Naive thymus-derived CD8-positive, alpha-beta T cell (primary cell): ENCODE measurements at regions not wholly inside any gene's neighbourhood (a gene's known extent, or its start where the extent isn't known, plus 50 kb on each side); places are given as distances from the start of the nearest gene placed in this dataset.
"Not testable (repeated sequence)": the region's sequence is repeated elsewhere in the genome, so short reads cannot be mapped to it uniquely, and the experiment has no call there.

Experiments used
- ATAC-seq, 2 donors: fragments of 150-1000 bp; cut with Tn5 transposase in 1 of 2; sonication (Bioruptor Pico), chemical (Tn5 transposase) in 1 of 2; 1 replicate in 1 of 2; 2 replicates in 1 of 2; pipeline ENCODE4 v1.10.0; 2021; ENCODE audit warnings: mild to moderate bottlenecking in 2 of 2, moderate library complexity in 2 of 2
- POLR2A ChIA-PET: fragments of 350-600 bp; sonication (Branson Sonifier 250); formaldehyde crosslinking; loops from one replicate; lab custom pipeline; 2021; ENCODE audit warnings: antibody characterized with exemption; lab: Charles Lee
- DNase-seq, 10 donors: peaks; one replicate each; pipeline versions ENCODE4 v3.0.0 to v3.0.0-alpha.2; 2020 to 2022
- H3K27ac Mint-ChIP-seq, 10 donors: one replicate each; pipeline ENCODE4 v1.8.0; 2020 to 2022; ENCODE audit warnings: mild to moderate bottlenecking in 10 of 10, mixed read lengths in 10 of 10, moderate library complexity in 4 of 10, inconsistent platforms in 1 of 10
- H3K27me3 Mint-ChIP-seq, 5 donors: one replicate each; pipeline ENCODE4 v1.8.0; 2021 to 2022; ENCODE audit warnings: mixed read lengths in 5 of 5
- H3K36me3 Mint-ChIP-seq, 3 donors: one replicate each; pipeline ENCODE4 v1.8.0; 2020 to 2022; ENCODE audit warnings: mixed read lengths in 3 of 3, mild to moderate bottlenecking in 2 of 3, inconsistent platforms in 1 of 3
- H3K4me1 Mint-ChIP-seq, 4 donors: one replicate each; pipeline ENCODE4 v1.8.0; 2021 to 2022; ENCODE audit warnings: mixed read lengths in 4 of 4
- H3K4me3 Mint-ChIP-seq, 10 donors: one replicate each; pipeline ENCODE4 v1.8.0; 2020 to 2022; ENCODE audit warnings: mild to moderate bottlenecking in 10 of 10, mixed read lengths in 10 of 10, moderate library complexity in 6 of 10, inconsistent platforms in 1 of 10
- H3K9me3 Mint-ChIP-seq, 9 donors: one replicate each; pipeline ENCODE4 v1.8.0; 2020 to 2022; ENCODE audit warnings: mixed read lengths in 9 of 9, mild to moderate bottlenecking in 3 of 9, inconsistent platforms in 1 of 9, moderate library complexity in 1 of 9

DNA sequence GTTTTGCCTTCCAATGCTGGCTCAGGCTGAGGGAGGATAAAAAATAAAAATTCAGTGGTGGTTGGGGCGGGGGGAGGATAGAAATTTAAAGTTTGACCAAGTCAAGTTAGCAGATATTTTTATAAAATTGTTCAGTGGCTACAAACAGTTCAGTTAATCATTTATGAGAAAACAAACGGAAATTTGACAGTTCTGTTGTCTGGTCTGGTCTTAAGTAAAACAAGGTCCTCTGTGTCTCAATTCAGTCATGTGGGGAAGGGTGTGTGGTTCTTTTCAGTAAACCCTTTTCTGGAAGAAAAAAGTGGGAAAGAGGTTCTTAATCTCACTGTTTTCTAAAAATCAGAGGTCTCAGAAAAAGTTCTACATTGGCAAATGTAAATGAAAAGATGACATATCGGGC is 409.1 kb upstream of the SPANXN4 start:
- no peak for ATAC-seq
- H3K27me3 Mint-ChIP-seq = no peaks in the 10 kb centered on the region
- no peak overlapping the region for H3K27ac Mint-ChIP-seq
- DNase-seq = no peak
- no peaks in the 10 kb centered on the region for H3K36me3 Mint-ChIP-seq
- H3K4me3 Mint-ChIP-seq = no peak overlapping the region
- no peaks in the 10 kb centered on the region for H3K4me1 Mint-ChIP-seq
- POLR2A ChIA-PET = no interaction called here
- H3K9me3 Mint-ChIP-seq = peaks cover 0 to 6% (median 0%) of the 10 kb centered on the region in 9 donors

DNA sequence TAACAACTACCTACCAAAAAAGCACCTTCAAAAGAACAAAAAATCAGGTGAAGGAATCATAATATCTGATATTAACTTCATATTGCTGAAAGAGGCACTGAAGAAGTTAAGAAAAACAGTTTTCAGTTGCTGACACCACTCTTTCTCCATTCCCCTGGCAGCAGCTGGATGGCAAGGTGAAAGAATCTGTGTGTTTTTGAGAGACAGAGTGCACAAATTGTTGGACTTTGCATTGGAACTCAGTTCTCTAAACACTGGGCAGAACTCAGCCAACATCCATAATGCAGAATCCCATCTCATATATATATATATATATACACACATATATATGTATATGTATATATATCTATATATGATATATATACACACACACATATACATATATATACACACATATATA is 408.3 kb upstream of the MAGEC2 start:
- no peaks in the 10 kb centered on the region for H3K27me3 Mint-ChIP-seq
- DNase-seq (no peak), ATAC-seq (no peak)
- POLR2A ChIA-PET = no interaction called here
- no peak overlapping the region for H3K4me3 Mint-ChIP-seq
- H3K27ac Mint-ChIP-seq = no peak overlapping the region
- no peaks in the 10 kb centered on the region for H3K4me1 Mint-ChIP-seq
- H3K36me3 Mint-ChIP-seq = no peaks in the 10 kb centered on the region
- H3K9me3 Mint-ChIP-seq = peaks cover 0 to 6% (median 0%) of the 10 kb centered on the region in 9 donors

DNA sequence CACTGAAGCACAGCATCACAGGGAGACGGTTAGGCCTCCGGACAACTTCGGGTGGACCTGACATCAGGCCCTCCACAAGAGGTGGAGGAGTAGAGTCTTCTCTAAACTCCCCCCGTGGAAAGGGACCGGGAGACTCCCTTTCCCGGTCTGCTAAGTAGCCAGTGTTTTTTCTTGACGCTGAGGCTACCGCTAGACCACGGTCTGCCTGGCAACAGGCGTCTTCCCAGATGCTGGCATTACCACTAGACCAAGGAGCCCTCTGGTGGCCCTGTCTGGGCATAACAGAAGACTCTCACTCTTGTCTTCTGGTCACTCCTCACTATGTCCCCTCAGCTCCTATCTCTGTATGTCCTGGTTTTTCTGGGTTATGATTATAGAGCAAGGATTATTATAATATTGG is 401.5 kb upstream of the MAGEC2 start:
- H3K36me3 Mint-ChIP-seq, H3K9me3 Mint-ChIP-seq, ATAC-seq, DNase-seq, POLR2A ChIA-PET, H3K4me3 Mint-ChIP-seq, H3K27me3 Mint-ChIP-seq, H3K27ac Mint-ChIP-seq, H3K4me1 Mint-ChIP-seq: not testable (repeated sequence)

DNA sequence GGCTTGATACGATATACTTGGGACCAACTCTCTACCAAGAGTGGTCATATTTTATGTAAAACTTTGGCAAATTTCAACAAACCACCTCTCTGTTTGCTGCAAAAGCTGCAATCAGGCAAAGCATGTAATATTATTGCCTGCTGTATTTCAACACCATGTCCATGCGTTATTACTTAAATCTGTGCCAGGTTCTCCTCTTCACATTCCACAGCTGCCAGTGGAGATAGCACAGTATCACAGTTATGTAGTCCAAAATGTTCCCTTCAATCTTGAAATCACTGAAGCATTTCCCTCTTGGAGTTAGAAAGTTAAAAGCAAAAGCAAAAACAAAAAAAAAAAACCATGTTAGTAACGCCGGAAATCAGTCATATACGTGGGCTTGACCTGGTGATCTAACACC is 396.7 kb upstream of the MAGEC2 start:
- Mint-ChIP-seq H3K9me3 (peaks cover 0 to 5% (median 0%) of the 10 kb centered on the region in 9 donors), H3K36me3 (no peaks in the 10 kb centered on the region), H3K4me3 (no peak overlapping the region), H3K27ac (no peak overlapping the region), H3K27me3 (no peaks in the 10 kb centered on the region), H3K4me1 (no peaks in the 10 kb centered on the region)
- POLR2A ChIA-PET = no interaction called here
- DNase-seq = no peak
- no peak for ATAC-seq

DNA sequence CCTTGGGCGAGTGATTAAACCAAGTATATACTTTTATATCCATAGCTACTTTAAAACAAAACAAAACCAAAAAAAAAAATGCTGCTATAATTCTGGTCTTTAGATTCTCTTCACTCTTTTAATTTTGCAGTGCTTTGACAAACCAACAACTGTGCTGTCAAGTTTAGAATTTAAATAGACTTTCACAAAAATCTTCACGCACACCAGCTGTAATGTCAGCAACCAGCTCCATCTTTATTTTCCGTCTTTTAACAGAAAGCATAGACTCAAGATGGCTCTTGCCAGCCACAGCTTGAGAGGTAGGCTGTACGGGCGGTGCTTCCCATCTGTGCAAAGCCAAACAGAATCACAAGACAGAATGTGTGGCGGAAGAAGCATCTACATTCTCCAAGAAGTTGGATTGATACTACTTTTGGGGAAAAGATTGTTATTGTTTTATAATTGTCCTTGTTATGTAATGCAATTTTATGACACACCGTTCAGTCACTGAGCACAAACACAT is 388.3 kb upstream of the MAGEC2 start:
- POLR2A ChIA-PET = no interaction called here
- no peak for ATAC-seq
- Mint-ChIP-seq H3K27me3 (no peaks in the 10 kb centered on the region), H3K36me3 (no peaks in the 10 kb centered on the region), H3K4me1 (no peaks in the 10 kb centered on the region), H3K27ac (no peak overlapping the region), H3K9me3 (peaks cover 0 to 6% (median 0%) of the 10 kb centered on the region in 9 donors), H3K4me3 (no peak overlapping the region)
- no peak for DNase-seq

DNA sequence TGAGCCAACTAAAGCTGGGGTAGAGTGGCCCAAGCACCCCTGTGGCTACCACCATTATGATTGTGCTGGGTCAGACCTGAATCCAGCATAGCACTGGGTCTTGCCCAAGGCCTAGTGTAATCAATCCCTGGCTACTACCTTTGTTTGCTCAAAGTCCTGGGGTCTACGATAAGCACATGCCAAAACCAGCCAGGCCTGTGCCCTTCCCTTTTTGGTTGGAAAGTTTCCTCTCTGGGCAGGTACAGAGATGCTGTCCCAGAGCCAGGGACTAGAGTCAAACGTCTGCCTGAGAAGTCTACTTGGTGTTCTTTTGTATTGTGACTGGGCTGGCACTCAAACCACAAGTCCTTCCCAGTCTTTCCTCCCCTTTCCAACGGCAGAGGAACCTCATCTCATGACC is 371.5 kb upstream of the MAGEC2 start:
- Mint-ChIP-seq H3K4me1 (no peaks in the 10 kb centered on the region), H3K9me3 (peaks cover 0 to 29% (median 12%) of the 10 kb centered on the region in 9 donors), H3K4me3 (no peak overlapping the region), H3K27me3 (no peaks in the 10 kb centered on the region), H3K36me3 (no peaks in the 10 kb centered on the region), H3K27ac (no peak overlapping the region)
- DNase-seq (no peak), ATAC-seq (no peak)
- POLR2A ChIA-PET = no interaction called here

DNA sequence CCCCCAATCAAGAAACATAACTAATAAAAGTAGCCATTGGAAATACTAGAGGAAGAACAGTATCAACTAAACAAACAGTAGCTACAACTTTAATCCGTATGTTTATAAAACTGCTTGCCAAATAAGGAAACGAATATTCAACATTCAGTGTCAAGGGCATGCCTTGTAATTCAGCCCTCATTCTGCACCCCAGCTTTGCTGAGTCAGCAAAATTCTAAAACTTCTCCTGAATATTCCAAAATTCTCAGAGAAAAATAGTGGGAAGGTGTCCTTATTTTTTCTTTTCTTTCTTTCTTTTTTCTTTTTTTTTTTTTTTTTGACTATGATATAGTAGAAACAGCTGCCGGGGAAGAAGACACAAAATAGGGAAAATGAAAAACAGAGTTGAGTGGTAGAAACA is 344.8 kb upstream of the MAGEC2 start:
- Mint-ChIP-seq H3K36me3 (no peaks in the 10 kb centered on the region), H3K27me3 (no peaks in the 10 kb centered on the region), H3K27ac (no peak overlapping the region), H3K4me1 (no peaks in the 10 kb centered on the region), H3K9me3 (peaks cover 0 to 9% (median 1%) of the 10 kb centered on the region in 9 donors), H3K4me3 (no peak overlapping the region)
- no peak for DNase-seq
- no peak for ATAC-seq
- POLR2A ChIA-PET = no interaction called here

DNA sequence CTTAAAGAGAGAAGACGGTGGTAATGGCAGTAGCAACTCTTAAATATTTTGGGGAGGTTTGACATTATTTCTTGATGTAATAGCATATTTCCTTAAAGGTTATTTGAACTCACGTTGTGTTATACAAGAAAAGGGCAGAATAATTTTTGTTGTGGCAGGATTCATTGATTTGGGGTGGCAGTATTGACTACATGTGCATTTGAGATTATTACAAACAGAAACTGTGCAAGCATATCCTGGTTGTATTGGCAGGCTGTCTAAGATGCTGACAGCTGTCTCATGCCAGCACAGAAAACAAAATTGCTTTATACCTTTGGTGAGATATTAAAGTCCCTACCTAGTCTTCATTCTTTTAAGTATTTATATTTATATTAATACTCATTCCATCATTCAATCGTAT is 300.7 kb upstream of the MAGEC2 start:
- no peak overlapping the region for H3K4me3 Mint-ChIP-seq
- POLR2A ChIA-PET = no interaction called here
- no peak overlapping the region for H3K27ac Mint-ChIP-seq
- DNase-seq (no peak), ATAC-seq (no peak)
- no peaks in the 10 kb centered on the region for H3K4me1 Mint-ChIP-seq
- H3K27me3 Mint-ChIP-seq = no peaks in the 10 kb centered on the region
- H3K36me3 Mint-ChIP-seq = no peaks in the 10 kb centered on the region
- H3K9me3 Mint-ChIP-seq = peaks cover 0 to 1% (median 0%) of the 10 kb centered on the region in 9 donors

DNA sequence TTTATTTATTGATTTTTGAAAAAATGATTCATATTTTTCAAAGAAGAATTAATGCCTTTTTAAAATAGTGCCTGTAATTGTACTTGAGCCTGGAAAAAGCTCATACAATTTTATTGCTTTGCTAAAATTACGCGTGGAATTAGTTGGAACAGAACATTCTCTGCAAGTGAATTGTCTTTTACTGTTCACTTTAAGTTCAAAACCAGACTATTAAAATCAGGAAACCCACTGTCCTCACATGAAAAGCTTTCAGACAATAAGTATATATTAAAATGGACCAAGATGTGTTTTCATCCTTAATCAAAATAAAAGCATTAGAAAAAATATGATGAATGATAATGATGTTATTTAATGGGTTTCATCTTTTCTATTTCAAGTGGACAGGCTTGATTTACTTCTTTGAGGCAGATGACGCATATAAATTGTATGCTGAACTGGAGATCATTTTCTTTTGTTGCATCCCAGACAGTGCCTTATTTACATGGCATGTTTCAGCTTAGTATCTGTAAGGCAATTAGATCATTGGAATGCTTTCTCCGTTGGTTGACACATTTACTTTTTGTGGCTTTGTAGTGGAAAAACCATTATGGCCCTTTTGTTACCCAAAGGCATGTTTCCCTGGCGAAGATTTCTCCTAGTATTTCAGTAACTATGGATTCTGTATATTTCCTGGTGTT is 299.0 kb upstream of the MAGEC2 start:
- no peaks in the 10 kb centered on the region for H3K36me3 Mint-ChIP-seq
- ATAC-seq (no peak), DNase-seq (no peak)
- H3K27ac Mint-ChIP-seq = no peak overlapping the region
- POLR2A ChIA-PET = no interaction called here
- peaks cover 0 to 3% (median 0%) of the 10 kb centered on the region in 9 donors for H3K9me3 Mint-ChIP-seq
- H3K27me3 Mint-ChIP-seq = no peaks in the 10 kb centered on the region
- H3K4me1 Mint-ChIP-seq = no peaks in the 10 kb centered on the region
- H3K4me3 Mint-ChIP-seq = no peak overlapping the region

DNA sequence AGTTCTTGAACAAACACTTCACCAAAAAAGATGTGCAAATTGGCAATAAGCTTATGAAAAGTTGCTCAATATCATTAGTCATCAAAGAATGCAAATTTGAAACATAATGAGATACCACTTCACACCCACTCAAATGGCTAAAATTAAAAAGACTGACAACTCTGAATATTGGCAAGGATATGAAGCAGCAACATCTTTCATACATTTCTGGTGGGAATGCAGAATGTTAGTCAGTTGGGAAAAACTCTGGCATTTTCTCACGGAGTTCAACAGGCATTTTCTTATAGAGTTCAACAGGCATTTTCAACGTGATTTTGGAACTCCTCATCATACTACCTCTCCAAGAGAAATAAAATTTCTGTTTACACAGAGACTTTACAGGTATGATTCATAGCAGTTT is 297.4 kb upstream of the MAGEC2 start:
- H3K4me3 Mint-ChIP-seq = no peak overlapping the region
- H3K36me3 Mint-ChIP-seq = no peaks in the 10 kb centered on the region
- H3K27me3 Mint-ChIP-seq = no peaks in the 10 kb centered on the region
- DNase-seq (no peak), ATAC-seq (no peak)
- no peaks in the 10 kb centered on the region for H3K4me1 Mint-ChIP-seq
- POLR2A ChIA-PET = no interaction called here
- no peak overlapping the region for H3K27ac Mint-ChIP-seq
- H3K9me3 Mint-ChIP-seq = peaks cover 0 to 3% (median under 1%) of the 10 kb centered on the region in 9 donors

DNA sequence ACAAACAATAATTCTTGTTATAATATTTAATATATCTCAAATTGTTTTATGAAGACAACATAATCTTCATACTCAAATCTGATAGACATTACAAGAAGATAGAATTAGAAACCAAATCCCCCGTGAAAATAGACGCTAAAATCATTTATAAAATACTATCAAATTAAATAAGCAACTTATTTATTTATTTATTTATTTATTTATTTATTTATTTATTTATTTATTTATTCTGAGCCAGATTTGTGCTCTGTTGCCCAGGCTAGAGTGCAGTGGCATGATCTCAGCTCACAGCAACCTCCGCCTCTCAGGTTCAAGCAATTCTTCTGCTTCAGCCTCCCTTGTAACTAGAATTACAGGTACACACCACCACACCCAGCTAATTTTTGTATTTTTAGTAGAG is 294.9 kb upstream of the MAGEC2 start:
- H3K27ac Mint-ChIP-seq = no peak overlapping the region
- POLR2A ChIA-PET = no interaction called here

DNA sequence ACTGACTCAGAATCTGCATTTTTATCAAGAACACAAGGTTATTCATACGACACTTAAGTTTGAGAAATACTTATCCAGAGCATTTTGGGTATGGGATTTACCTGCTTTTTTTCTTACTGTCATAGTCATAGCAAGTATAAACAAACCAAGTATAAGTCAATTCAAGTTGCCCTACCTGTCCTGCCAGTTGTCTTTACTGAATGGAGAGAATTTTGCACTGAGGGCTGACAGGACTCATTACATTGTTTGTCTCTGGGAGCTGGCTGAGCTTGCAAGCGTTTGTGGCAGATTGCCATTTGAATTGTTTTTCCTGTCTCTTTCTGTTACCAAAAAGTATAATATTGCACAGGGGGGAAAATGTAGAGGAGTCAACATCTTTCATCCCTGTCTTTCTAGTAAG is 278.9 kb upstream of the MAGEC2 start:
- H3K4me1 Mint-ChIP-seq = no peaks in the 10 kb centered on the region
- no peak for DNase-seq
- POLR2A ChIA-PET = no interaction called here
- no peaks in the 10 kb centered on the region for H3K27me3 Mint-ChIP-seq
- no peak overlapping the region for H3K4me3 Mint-ChIP-seq
- no peaks in the 10 kb centered on the region for H3K36me3 Mint-ChIP-seq
- no peak overlapping the region for H3K27ac Mint-ChIP-seq
- H3K9me3 Mint-ChIP-seq = peaks cover 0 to 12% (median 0%) of the 10 kb centered on the region in 9 donors
- ATAC-seq = no peak

More for the DNA sequence above, 294.9 kb upstream of the MAGEC2 start:
- no peak for ATAC-seq
- Mint-ChIP-seq H3K27me3 (no peaks in the 10 kb centered on the region), H3K4me3 (no peak overlapping the region), H3K9me3 (peaks cover 0 to 3% (median 2%) of the 10 kb centered on the region in 9 donors), H3K36me3 (no peaks in the 10 kb centered on the region), H3K4me1 (no peaks in the 10 kb centered on the region)
- no peak for DNase-seq

DNA sequence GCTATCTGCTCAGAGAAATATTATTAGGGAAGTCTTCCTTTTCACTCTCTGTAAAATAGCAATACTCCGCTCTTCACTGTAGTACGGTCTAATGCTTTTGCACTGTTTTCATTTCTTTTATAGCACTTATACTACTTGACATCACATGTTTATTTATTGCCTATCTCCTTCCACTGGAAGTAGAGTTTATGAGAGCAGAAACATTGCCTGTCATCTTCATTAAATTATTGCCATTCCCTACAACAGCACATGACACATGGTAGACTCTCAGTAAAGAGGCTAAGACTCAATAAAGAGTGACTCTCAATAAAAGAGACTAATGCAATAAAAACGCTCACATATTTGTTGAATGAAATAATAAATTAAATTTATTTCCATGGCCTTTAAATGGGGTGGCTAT is 241.3 kb upstream of the MAGEC2 start:
- DNase-seq (no peak), ATAC-seq (no peak)
- Mint-ChIP-seq H3K27me3 (no peaks in the 10 kb centered on the region), H3K4me3 (no peak overlapping the region), H3K27ac (no peak overlapping the region), H3K36me3 (no peaks in the 10 kb centered on the region), H3K9me3 (peaks cover 0 to 9% (median 4%) of the 10 kb centered on the region in 9 donors), H3K4me1 (no peaks in the 10 kb centered on the region)
- POLR2A ChIA-PET = no interaction called here

DNA sequence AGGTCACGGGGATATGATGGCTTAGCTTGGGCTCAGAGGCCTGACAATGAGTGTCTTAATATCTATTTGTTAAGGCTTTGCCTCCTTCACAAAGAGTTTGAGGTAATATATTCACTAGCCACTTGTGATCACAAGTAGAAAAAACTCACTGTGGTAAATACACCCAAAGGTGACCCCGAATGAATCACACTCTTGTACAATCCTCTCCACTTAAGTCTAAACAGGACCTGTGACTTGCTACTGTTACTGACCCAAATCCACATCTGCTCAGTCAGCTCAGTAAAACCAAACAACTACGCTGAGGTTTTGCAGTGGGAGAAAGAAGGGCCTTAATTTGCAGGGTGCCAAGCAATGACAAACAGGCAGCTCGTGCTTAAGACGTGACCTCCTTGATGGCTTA is 223.8 kb upstream of the MAGEC2 start:
- Mint-ChIP-seq H3K27me3 (no peaks in the 10 kb centered on the region), H3K27ac (no peak overlapping the region), H3K4me1 (no peaks in the 10 kb centered on the region), H3K36me3 (no peaks in the 10 kb centered on the region), H3K4me3 (no peak overlapping the region), H3K9me3 (peaks cover 0 to 24% (median 2%) of the 10 kb centered on the region in 9 donors)
- DNase-seq = no peak
- no peak for ATAC-seq
- POLR2A ChIA-PET = no interaction called here
